CD4-positive, alpha-beta T cell treated with Interleukin-15 for 1 hour (primary cell): ENCODE measurements at regions not wholly inside any gene's neighbourhood (a gene's known extent, or its start where the extent isn't known, plus 50 kb on each side); places are given as distances from the start of the nearest gene placed in this dataset.
"Not testable (repeated sequence)": the region's sequence is repeated elsewhere in the genome, so short reads cannot be mapped to it uniquely, and the experiment has no call there.

Experiments used
- DNase-seq: peaks from one replicate; pipeline ENCODE4 v3.0.0-alpha.2; 2020

GRCh38 chr9:82880336-82881050 is 182.4 kb downstream of the RASEF start:
- DNase-seq: no peak

DNA sequence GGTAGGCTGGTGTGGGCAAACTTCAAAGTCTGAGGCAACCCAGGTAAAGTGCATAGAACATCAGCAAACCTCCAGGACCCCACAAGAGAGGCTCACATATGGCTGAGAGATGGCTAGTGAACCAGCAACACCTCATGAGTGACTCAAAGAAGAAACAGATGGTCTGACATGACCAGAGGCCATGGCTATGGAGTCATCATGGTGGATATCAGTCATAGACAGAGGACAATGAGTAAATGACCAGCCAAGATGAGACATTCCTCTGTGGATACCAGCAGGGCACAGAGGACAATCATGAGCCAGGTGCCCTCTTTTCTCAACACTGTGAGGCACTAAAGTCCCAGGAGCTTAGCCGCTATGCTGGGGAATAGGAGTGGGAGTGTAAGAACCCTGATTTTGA is 180.8 kb downstream of the RASEF start:
- DNase-seq: no peak

- DNase-seq: no peak
These were observed 180.2 kb downstream of the RASEF start for GRCh38 chr9:82882748-82883147.

- no peak for DNase-seq
These were observed 179.5 kb downstream of the RASEF start for GRCh38 chr9:82883436-82883835.

- not testable (repeated sequence) for DNase-seq
These were observed 179.0 kb downstream of the RASEF start for GRCh38 chr9:82883974-82884373.

GRCh38 chr9:82890401-82890800 is 172.5 kb downstream of the RASEF start:
- no peak for DNase-seq

- no peak for DNase-seq
These were observed 172.1 kb downstream of the RASEF start for GRCh38 chr9:82890865-82891264.

GRCh38 chr9:82891321-82891720 is 171.6 kb downstream of the RASEF start:
- DNase-seq: no peak

DNA sequence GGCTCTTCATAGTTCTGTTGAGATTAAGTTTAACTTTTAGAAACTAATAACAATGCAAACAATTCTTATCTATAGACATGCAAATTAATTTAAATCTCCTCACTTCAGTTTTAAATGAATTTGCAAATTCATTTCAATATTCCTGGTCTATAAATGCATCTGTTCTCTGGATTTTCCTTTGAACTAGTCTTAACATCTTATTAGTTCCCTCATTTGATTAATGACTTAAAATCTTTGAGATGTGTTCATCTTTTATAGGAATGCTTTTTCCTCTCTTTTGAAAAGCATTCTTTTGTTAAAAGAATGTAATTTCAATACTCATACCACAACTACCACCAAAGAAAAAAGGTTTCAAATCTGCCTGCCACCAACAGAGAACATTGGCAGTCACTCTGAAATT is 169.4 kb downstream of the RASEF start:
- no peak for DNase-seq

- DNase-seq: no peak
These were observed 168.4 kb downstream of the RASEF start for GRCh38 chr9:82894548-82894947.

- DNase-seq: no peak
These were observed 167.8 kb downstream of the RASEF start for GRCh38 chr9:82894961-82895821.

GRCh38 chr9:82895822-82896110 is 167.2 kb downstream of the RASEF start:
- no peak for DNase-seq

DNA sequence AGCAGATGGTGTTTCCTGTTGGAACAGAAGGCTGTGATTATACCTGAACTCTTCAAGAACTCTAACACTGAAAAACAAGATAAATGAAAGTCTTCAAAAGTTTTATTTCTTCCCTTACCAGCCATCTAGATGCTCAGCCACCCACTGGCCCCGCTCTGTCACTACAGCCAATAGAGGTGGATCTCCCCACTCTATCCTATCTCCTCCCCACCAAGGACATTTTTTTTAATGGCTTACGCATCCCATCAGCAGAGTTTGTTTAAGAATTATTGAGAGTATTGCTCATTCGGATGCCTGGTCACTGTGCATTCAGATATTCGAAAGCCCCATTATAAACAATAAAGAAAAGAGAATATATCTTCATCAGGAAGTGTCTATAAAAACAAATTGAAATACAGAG is 159.4 kb downstream of the RASEF start:
- DNase-seq: no peak

DNA sequence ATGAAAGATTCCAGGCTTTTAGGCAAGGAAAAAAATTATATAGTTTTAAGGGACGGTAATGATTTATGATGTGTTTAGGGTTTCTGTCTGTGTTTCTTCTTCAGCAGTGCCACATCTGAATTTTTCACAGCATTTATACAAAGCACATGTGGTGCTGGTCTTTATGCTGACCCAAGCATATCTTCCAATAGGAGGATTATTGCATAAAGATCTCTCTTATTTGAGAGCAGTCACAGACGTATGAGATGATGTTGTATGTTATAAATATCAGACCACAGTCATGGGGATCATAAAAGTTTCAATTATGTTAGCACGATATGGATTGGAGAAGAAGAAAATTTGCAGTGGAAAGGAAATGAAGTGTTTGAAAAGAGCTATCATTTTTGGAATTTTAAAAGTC is 150.9 kb downstream of the RASEF start:
- no peak for DNase-seq

GRCh38 chr9:82912645-82913044 is 150.3 kb downstream of the RASEF start:
- no peak for DNase-seq

DNA sequence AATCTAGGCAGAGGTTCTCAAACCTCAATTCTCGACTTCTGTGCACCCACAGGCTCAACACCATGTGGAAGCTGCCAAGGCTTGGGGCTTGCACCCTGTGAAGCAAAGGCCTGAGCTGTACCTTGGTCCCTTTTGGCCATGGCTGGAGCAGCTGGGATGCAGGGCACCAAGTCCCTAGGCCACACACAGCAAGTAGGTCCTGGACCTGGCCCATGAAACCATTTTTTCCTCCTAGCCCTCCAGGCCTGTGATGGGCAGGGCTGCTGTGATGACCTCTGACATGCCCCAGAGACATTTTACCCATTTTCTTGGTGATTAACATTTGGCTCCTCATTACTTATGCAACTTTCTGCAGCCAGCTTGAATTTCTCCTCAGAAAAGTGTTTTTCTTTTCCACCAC is 146.7 kb downstream of the RASEF start:
- DNase-seq: not testable (repeated sequence)

GRCh38 chr9:82920154-82920553 is 142.8 kb downstream of the RASEF start:
- DNase-seq: no peak

DNA sequence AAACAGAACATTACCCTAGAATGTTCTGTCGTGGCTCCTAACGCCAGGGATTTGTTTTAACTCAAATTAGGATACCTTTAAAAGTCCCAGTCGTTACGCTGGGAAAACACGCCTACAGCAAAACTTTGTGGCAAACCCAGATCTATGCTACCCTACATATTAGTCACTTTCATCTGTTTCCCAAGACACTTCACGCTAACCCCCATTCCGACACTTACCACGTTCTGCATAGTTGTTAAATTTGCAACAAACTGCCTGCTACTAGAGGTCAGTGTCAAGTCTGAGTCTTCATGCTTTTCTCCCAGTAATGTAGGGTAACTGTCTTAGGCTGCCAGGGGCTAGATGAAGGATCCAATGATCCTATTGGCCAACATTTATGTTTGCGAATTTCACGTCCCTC is 140.3 kb downstream of the RASEF start:
- no peak for DNase-seq

GRCh38 chr9:82923092-82923911 is 139.6 kb downstream of the RASEF start:
- DNase-seq: no peak

GRCh38 chr9:82923912-82924605 is 138.9 kb downstream of the RASEF start:
- no peak for DNase-seq
